ENCODE measurements at regions not wholly inside any gene's neighbourhood (a gene's known extent, or its start where the extent isn't known, plus 50 kb on each side); places are given as distances from the start of the nearest gene placed in this dataset.

DNA sequence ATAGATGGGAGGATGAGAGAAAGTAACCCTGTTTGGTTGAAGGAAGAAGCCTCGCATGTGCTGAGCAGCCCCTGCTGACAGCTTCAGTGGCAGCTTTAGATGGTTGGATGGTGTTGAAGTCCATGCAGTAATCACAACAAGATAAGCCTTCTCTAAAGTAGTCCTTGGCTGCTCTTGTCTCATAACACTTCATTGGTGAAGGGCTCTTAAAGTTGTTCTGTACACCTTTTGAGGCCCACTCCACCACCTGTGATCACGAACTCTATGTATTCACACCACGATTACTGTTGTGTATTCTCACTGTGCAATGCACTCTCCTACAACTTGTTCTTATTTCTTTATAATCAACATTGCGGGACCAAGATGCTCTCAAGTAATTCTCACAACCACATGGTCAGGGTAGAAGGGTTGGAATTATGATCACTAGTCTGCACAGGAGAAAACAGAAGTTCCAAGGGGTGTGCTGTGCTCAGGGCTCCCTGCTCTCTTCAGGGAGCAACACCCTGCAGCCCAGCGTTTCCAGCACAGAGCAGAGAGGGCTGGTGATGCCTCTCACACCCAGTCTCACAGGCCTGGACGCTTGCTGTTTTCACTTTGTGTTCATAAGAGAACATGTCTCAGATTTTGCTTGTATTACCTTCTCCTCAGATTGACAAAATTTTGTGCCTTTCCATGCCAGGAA, 294.4 kb downstream of the SMOC2 start:
- TF ChIP-seq, protein P1, sequence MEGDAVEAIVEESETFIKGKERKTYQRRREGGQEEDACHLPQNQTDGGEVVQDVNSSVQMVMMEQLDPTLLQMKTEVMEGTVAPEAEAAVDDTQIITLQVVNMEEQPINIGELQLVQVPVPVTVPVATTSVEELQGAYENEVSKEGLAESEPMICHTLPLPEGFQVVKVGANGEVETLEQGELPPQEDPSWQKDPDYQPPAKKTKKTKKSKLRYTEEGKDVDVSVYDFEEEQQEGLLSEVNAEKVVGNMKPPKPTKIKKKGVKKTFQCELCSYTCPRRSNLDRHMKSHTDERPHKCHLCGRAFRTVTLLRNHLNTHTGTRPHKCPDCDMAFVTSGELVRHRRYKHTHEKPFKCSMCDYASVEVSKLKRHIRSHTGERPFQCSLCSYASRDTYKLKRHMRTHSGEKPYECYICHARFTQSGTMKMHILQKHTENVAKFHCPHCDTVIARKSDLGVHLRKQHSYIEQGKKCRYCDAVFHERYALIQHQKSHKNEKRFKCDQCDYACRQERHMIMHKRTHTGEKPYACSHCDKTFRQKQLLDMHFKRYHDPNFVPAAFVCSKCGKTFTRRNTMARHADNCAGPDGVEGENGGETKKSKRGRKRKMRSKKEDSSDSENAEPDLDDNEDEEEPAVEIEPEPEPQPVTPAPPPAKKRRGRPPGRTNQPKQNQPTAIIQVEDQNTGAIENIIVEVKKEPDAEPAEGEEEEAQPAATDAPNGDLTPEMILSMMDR (IDR thresholded peaks at IDR 0.05; ENCODE audit: low read depth, low read length, missing control alignments), result no peak
- H3K4me3 ChIP-seq (ENCODE audit: low read depth, low read length), result no peak overlapping the region
- DNase-seq (ENCODE audit: low read depth), result no peak

DNA sequence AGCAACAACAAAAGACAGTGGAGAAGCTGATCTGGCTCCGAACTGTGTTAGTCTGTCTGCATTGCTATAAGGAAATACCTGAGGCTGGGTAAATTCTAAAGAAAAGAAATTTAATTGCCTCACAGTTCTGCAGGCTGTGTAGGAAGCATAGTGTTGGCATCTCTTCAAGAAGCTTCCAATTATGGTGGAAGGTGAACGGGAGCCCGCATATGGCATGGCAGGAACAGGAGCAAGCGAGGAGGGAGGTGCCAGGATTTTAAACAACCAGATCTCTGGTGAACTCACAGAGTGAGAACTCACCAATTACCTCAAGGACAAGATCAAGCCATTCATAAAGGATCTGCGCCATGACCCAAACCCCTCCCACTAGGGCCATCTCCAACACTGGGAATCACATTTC, 293.5 kb downstream of the SMOC2 start:
- no peak for DNase-seq (ENCODE audit: low read depth)
- TF ChIP-seq, protein P1 (IDR thresholded peaks at IDR 0.05; ENCODE audit: low read depth, low read length, missing control alignments), result no peak
- H3K4me3 ChIP-seq (ENCODE audit: low read depth, low read length), result no peak overlapping the region

DNA sequence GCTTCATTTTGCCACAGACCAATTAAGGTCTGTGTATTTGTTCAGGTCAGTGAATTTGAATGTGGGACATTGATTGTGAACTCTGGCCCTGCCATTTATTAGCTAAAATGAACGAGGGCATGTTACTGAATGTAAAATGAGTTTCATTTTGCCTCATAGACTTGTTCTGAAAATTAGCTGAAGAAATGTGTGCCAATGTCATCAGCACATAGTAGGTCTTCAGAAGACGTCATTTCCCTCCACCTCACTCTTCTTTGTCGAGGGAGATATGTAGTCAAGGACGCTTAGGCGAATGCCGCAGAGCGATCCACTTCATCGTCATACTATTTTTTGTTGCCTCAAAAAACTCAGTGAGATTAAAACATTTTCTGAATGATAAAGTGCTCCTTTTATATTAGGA, 291.7 kb downstream of the SMOC2 start:
- TF ChIP-seq, protein P1 (IDR thresholded peaks at IDR 0.05; ENCODE audit: low read depth, low read length, missing control alignments), result no peak
- no peak for DNase-seq (ENCODE audit: low read depth)
- no peak overlapping the region for H3K4me3 ChIP-seq (ENCODE audit: low read depth, low read length)

DNA sequence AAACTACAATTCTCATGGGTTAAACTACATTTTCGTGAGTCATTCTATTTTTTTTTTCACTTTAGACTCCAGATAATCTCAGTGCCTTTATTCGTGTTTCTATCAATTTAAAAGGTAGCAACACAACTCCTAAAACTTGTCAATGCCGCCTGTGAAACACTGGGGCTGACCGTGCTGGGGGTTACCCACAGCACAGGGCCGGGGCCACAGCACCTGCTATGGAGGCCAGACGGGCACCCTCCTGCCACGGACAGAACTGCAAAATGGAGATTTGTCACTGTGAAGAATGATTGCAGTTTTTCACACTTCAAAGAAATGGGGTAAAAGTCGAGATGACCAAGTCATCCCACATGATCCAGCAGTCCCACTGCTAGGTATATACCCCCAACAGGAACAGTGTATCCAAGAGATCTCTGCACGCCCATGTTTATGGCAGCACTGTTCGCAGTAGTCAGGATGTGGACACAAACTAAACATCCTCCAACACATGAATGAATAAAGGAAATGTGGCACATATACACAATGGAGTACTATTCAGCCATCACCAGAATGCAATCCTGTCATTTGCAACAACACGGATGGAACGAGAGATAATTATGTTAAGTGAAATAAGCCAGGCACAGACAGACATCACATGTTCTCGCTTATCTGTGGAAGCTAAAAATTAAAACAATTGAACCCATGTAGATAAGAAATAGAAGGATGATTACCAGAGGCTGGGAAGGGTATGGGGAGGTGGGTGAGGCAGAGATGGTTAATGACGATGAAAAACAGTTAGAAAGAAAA, 290.1 kb downstream of the SMOC2 start:
- TF ChIP-seq, protein P1 (IDR thresholded peaks at IDR 0.05; ENCODE audit: low read depth, low read length, missing control alignments), result no peak
- DNase-seq (ENCODE audit: low read depth), result no peak
- H3K4me3 ChIP-seq (ENCODE audit: low read depth, low read length), result no peak overlapping the region

DNA sequence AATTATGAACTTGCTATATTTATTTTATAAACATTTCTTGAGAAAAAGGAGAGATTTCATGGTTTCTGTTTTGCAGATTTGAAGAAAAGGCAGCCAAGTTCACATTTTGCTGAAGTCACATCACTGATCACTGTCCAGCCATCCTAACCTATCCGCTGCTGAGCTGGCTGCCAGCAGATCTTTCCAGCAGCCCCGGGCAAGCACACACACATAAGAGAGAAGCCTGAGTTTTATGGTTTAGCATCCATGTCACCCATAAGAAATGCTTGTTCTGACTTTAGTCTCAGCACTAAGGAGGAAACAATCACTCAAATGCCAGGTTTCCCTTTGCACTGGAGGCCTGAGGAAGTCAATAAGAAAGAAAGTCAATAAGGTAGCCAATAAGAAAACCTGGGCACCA, 287.1 kb downstream of the SMOC2 start:
- DNase-seq (ENCODE audit: low read depth), result no peak
- no peak overlapping the region for H3K4me3 ChIP-seq (ENCODE audit: low read depth, low read length)
- TF ChIP-seq, protein P1 (IDR thresholded peaks at IDR 0.05; ENCODE audit: low read depth, low read length, missing control alignments), result no peak

- DNase-seq (ENCODE audit: low read depth), result no peak
- no peak overlapping the region for H3K4me3 ChIP-seq (ENCODE audit: low read depth, low read length)
- TF ChIP-seq, protein P1 (IDR thresholded peaks at IDR 0.05; ENCODE audit: low read depth, low read length, missing control alignments), result no peak
Measured at GRCh38 chr6:168726312-168726856, 285.4 kb downstream of the SMOC2 start.
